ENCODE measurements at regions not wholly inside any gene's neighbourhood (a gene's known extent, or its start where the extent isn't known, plus 50 kb on each side); places are given as distances from the start of the nearest gene placed in this dataset.

DNA sequence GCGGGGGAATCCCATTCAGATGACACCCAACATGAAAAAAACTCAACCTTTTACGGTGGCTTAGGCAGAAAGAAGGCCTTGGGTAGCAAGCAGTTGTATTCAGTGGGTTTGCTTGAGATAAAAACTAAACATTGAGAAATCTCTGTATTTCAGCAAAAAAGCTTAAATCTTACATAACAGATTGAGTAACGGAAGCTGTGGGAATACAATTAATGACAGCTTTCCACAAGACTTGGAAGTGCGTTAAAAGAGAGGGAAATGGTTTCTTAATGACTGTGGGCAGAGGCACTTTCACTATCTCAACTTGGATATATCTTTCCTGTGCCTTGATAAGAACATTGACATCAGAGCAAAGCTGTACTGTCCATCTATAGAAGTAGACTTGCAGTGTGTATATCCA lies 418.5 kb upstream of the HS3ST1 start:
- H3K4me1 ChIP-seq: peaks cover 0 to 19% (median 0%) of the 10 kb centered on the region in 12 donors
- no peak overlapping the region for H3K27ac ChIP-seq
- ATAC-seq (no peak), DNase-seq (no peak)
- 60 to 71% (median 64%) methylated on average over 4 of the region's 4 CpGs for WGBS, 4 donors
- TF ChIP-seq POLR2A (IDR thresholded peaks at IDR 0.05): no peak
- TF ChIP-seq, protein P1, sequence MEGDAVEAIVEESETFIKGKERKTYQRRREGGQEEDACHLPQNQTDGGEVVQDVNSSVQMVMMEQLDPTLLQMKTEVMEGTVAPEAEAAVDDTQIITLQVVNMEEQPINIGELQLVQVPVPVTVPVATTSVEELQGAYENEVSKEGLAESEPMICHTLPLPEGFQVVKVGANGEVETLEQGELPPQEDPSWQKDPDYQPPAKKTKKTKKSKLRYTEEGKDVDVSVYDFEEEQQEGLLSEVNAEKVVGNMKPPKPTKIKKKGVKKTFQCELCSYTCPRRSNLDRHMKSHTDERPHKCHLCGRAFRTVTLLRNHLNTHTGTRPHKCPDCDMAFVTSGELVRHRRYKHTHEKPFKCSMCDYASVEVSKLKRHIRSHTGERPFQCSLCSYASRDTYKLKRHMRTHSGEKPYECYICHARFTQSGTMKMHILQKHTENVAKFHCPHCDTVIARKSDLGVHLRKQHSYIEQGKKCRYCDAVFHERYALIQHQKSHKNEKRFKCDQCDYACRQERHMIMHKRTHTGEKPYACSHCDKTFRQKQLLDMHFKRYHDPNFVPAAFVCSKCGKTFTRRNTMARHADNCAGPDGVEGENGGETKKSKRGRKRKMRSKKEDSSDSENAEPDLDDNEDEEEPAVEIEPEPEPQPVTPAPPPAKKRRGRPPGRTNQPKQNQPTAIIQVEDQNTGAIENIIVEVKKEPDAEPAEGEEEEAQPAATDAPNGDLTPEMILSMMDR (IDR thresholded peaks at IDR 0.05): no peak
- H3K9me3 ChIP-seq: no peaks in the 10 kb centered on the region
- no peak overlapping the region for H3K4me3 ChIP-seq
- no peaks in the 10 kb centered on the region for H3K27me3 ChIP-seq
- no peaks in the 10 kb centered on the region for H3K36me3 ChIP-seq
- intact Hi-C loops (cut with DNase I): no loop called here

DNA sequence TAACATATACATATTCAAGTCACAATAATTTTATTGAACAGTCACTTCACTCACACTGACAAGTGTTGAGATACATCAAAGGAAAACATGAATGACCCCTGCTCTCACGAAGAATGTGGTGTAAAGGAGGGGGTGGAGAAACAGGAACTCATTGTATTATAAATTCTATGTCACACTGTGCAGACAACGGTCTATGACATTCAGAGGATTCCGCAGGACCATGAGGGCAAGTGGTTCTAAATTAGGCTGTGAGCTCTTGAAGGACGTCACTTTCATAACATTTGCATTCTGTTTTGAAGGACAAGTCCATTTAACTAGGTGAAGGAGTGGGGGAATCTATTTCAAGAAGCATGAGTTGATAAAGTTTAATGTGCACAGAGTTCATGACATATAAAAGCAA lies 415.2 kb upstream of the HS3ST1 start:
- intact Hi-C loops (cut with DNase I): no loop called here
- DNase-seq (peak in 1 of 5 donors; percentile 27), ATAC-seq (peak; percentile 61 to 96 (median 77))
- no peak overlapping the region for H3K4me3 ChIP-seq
- peak overlapping the region in 2 of 12 donors; percentile 3 to 50 for H3K27ac ChIP-seq
- no peaks in the 10 kb centered on the region for H3K9me3 ChIP-seq
- 22 to 34% (median 25%) methylated on average over 4 of the region's 4 CpGs for WGBS, 4 donors
- H3K36me3 ChIP-seq: no peaks in the 10 kb centered on the region
- TF ChIP-seq, protein P1 (IDR thresholded peaks at IDR 0.05): no peak
- TF ChIP-seq POLR2A (IDR thresholded peaks at IDR 0.05): no peak
- H3K27me3 ChIP-seq: no peaks in the 10 kb centered on the region
- H3K4me1 ChIP-seq: peaks cover 0 to 19% (median 0%) of the 10 kb centered on the region in 12 donors

DNA sequence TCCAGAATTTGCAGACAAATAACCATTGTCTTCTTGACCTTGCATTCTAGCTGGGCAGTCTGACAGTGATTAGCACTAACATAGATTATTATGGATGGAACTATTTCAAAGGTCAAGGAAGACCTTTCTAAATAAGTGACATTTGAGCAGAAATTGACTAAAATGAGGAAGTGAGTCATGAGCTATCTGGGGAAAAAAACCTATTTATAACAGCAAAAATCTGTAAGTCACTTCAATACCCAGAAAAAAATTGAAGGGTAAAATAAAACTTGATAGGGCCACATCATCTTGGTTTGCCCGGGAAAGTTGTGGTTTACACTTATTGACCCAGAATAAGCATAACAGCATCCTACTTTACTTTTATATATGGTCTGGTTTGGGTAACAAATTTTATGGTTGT lies 414.6 kb upstream of the HS3ST1 start:
- TF ChIP-seq POLR2A (IDR thresholded peaks at IDR 0.05): no peak
- TF ChIP-seq, protein P1 (IDR thresholded peaks at IDR 0.05): no peak
- intact Hi-C loops (cut with DNase I): no loop called here
- WGBS, 4 donors: 86 to 89% (median 86%) methylated on average over 1 of the region's 1 CpG
- Histone ChIP-seq H3K36me3 (no peaks in the 10 kb centered on the region), H3K27ac (peak overlapping the region in 1 of 12 donors; percentile 50), H3K4me3 (no peak overlapping the region), H3K9me3 (no peaks in the 10 kb centered on the region), H3K4me1 (peaks cover 0 to 19% (median 0%) of the 10 kb centered on the region in 12 donors), H3K27me3 (no peaks in the 10 kb centered on the region)
- no peak for ATAC-seq
- DNase-seq: no peak

GRCh38 chr4:11842620-11843263 lies 414.0 kb upstream of the HS3ST1 start:
- Histone ChIP-seq H3K27me3 (no peaks in the 10 kb centered on the region), H3K4me3 (no peak overlapping the region), H3K27ac (no peak overlapping the region), H3K4me1 (peaks cover 0 to 19% (median 0%) of the 10 kb centered on the region in 12 donors), H3K9me3 (no peaks in the 10 kb centered on the region), H3K36me3 (no peaks in the 10 kb centered on the region)
- ATAC-seq (peak in 1 of 4 donors; percentile 5), DNase-seq (no peak)
- TF ChIP-seq, protein P1 (IDR thresholded peaks at IDR 0.05): no peak
- no peak for TF ChIP-seq POLR2A (IDR thresholded peaks at IDR 0.05)
- WGBS, 4 donors: 93 to 100% (median 97%) methylated on average over 1 of the region's 1 CpG
- intact Hi-C loops (cut with DNase I): no loop called here

All from heart left ventricle (tissue), 16 donors.